ENCODE measurements at regions not wholly inside any gene's neighbourhood (a gene's known extent, or its start where the extent isn't known, plus 50 kb on each side); places are given as distances from the start of the nearest gene placed in this dataset.

- no peak for DNase-seq
Measured at GRCh38 chr7:52897288-52897687, 138.1 kb upstream of the POM121L12 start.

- DNase-seq = no peak
Measured at GRCh38 chr7:52877240-52877639, 158.2 kb upstream of the POM121L12 start.

- no peak for DNase-seq
Measured at GRCh38 chr7:52876402-52876801, 159.0 kb upstream of the POM121L12 start.

GRCh38 chr7:52863652-52864051 is 171.8 kb upstream of the POM121L12 start:
- DNase-seq = no peak

- DNase-seq = no peak
Measured at GRCh38 chr7:52862321-52862720, 173.1 kb upstream of the POM121L12 start.

- DNase-seq = no peak
Measured at GRCh38 chr7:52857367-52857766, 178.1 kb upstream of the POM121L12 start.

GRCh38 chr7:52854681-52855080 is 180.8 kb upstream of the POM121L12 start:
- DNase-seq = no peak

- DNase-seq = no peak
Measured at GRCh38 chr7:52851547-52851946, 183.9 kb upstream of the POM121L12 start.

GRCh38 chr7:52843436-52843835 is 192.0 kb upstream of the POM121L12 start:
- no peak for DNase-seq

- no peak for DNase-seq
Measured at GRCh38 chr7:52842202-52842900, 193.1 kb upstream of the POM121L12 start.

GRCh38 chr7:52838981-52839411 is 196.4 kb upstream of the POM121L12 start:
- DNase-seq = no peak

- no peak for DNase-seq
Measured at GRCh38 chr7:52831321-52831720, 204.1 kb upstream of the POM121L12 start.

- DNase-seq = no peak
Measured at GRCh38 chr7:52830801-52831200, 204.6 kb upstream of the POM121L12 start.

GRCh38 chr7:52826515-52827265 is 208.7 kb upstream of the POM121L12 start:
- no peak for DNase-seq

GRCh38 chr7:52825611-52826010 is 209.8 kb upstream of the POM121L12 start:
- DNase-seq = no peak

GRCh38 chr7:52811537-52811936 is 223.9 kb upstream of the POM121L12 start:
- DNase-seq = no peak

- DNase-seq = no peak
Measured at GRCh38 chr7:52799817-52800216, 235.6 kb upstream of the POM121L12 start.

- DNase-seq = no peak
Measured at GRCh38 chr7:52797801-52798200, 237.6 kb upstream of the POM121L12 start.

- no peak for DNase-seq
Measured at GRCh38 chr7:52794621-52795020, 240.8 kb upstream of the POM121L12 start.

- no peak for DNase-seq
Measured at GRCh38 chr7:52791176-52791700, 244.2 kb upstream of the POM121L12 start.

- DNase-seq = no peak
Measured at GRCh38 chr7:52786174-52786573, 249.3 kb upstream of the POM121L12 start.

- DNase-seq = no peak
Measured at GRCh38 chr7:52782348-52782747, 253.1 kb upstream of the POM121L12 start.

GRCh38 chr7:52781250-52781649 is 254.2 kb upstream of the POM121L12 start:
- no peak for DNase-seq

GRCh38 chr7:52779004-52779403 is 256.4 kb upstream of the POM121L12 start:
- DNase-seq = no peak

Measured in skin of body (tissue), 1 donor.